AG09319 (cell line): ENCODE measurements at regions not wholly inside any gene's neighbourhood (a gene's known extent, or its start where the extent isn't known, plus 50 kb on each side); places are given as distances from the start of the nearest gene placed in this dataset.

Source experiments
- DNase-seq: peaks from one replicate; pipeline ENCODE4 v3.0.0-alpha.2; 2010; ENCODE audit warnings: low read depth; ENCODE audit errors: extremely low read depth
- CTCF ChIP-seq: IDR thresholded peaks from 2 replicates; pipeline ENCODE4 v1.5.1; 2011; ENCODE audit warnings: low read depth, mild to moderate bottlenecking, inconsistent platforms, low read length, moderate library complexity

- DNase-seq: peak; percentile 79
Measured at GRCh38 chr17:14471052-14471451, 170.2 kb downstream of the HS3ST3B1 start.

GRCh38 chr17:14470417-14470816 lies 169.5 kb downstream of the HS3ST3B1 start:
- no peak for TF ChIP-seq CTCF
- no peak for DNase-seq

More at GRCh38 chr17:14471052-14471451, 170.2 kb downstream of the HS3ST3B1 start:
- no peak for TF ChIP-seq CTCF

GRCh38 chr17:14469971-14470370 lies 169.1 kb downstream of the HS3ST3B1 start:
- no peak for TF ChIP-seq CTCF
- no peak for DNase-seq

GRCh38 chr17:14468858-14469257 lies 168.0 kb downstream of the HS3ST3B1 start:
- no peak for TF ChIP-seq CTCF
- no peak for DNase-seq

- DNase-seq: no peak
- TF ChIP-seq CTCF: no peak
Measured at GRCh38 chr17:14461227-14461548, 160.3 kb downstream of the HS3ST3B1 start.

- TF ChIP-seq CTCF: no peak
- DNase-seq: peak; percentile 63
Measured at GRCh38 chr17:14460516-14461226, 159.8 kb downstream of the HS3ST3B1 start.

- no peak for TF ChIP-seq CTCF
Measured at GRCh38 chr17:14459955-14460354, 159.1 kb downstream of the HS3ST3B1 start.

More at GRCh38 chr17:14459955-14460354, 159.1 kb downstream of the HS3ST3B1 start:
- no peak for DNase-seq
